HG02852 (cell line): ENCODE measurements at regions not wholly inside any gene's neighbourhood (a gene's known extent, or its start where the extent isn't known, plus 50 kb on each side); places are given as distances from the start of the nearest gene placed in this dataset.

Experiments
- ATAC-seq: cut with Tn5 transposase; IDR thresholded peaks from one replicate; pipeline ENCODE4 v1.9.1; 2021; ENCODE audit warnings: mild to moderate bottlenecking, moderate library complexity; ENCODE audit not compliant: unreplicated experiment

- ATAC-seq: no peak
These were observed 2148.5 kb upstream of the PIK3C3 start for GRCh38 chr18:39806525-39806924.

- ATAC-seq: no peak
These were observed 2149.8 kb upstream of the PIK3C3 start for GRCh38 chr18:39805218-39805617.

- ATAC-seq: no peak
These were observed 2152.3 kb upstream of the PIK3C3 start for GRCh38 chr18:39802648-39803229.

- ATAC-seq: no peak
These were observed 2153.2 kb upstream of the PIK3C3 start for GRCh38 chr18:39801848-39802247.

GRCh38 chr18:39801010-39801409 lies 2154.0 kb upstream of the PIK3C3 start:
- ATAC-seq: no peak

GRCh38 chr18:39799006-39799405 lies 2156.0 kb upstream of the PIK3C3 start:
- ATAC-seq: no peak

GRCh38 chr18:39796393-39796792 lies 2158.6 kb upstream of the PIK3C3 start:
- ATAC-seq: no peak

- no peak for ATAC-seq
These were observed 2159.7 kb upstream of the PIK3C3 start for GRCh38 chr18:39795350-39795749.

- no peak for ATAC-seq
These were observed 2161.4 kb upstream of the PIK3C3 start for GRCh38 chr18:39793609-39794008.

GRCh38 chr18:39788383-39788782 lies 2166.7 kb upstream of the PIK3C3 start:
- ATAC-seq: no peak

GRCh38 chr18:39786477-39786876 lies 2168.6 kb upstream of the PIK3C3 start:
- ATAC-seq: no peak

GRCh38 chr18:39784541-39784940 lies 2170.5 kb upstream of the PIK3C3 start:
- no peak for ATAC-seq

- ATAC-seq: no peak
These were observed 2173.5 kb upstream of the PIK3C3 start for GRCh38 chr18:39781565-39781964.

- no peak for ATAC-seq
These were observed 2174.3 kb upstream of the PIK3C3 start for GRCh38 chr18:39780774-39781173.

GRCh38 chr18:39779926-39780325 lies 2175.1 kb upstream of the PIK3C3 start:
- no peak for ATAC-seq

- no peak for ATAC-seq
These were observed 2178.3 kb upstream of the PIK3C3 start for GRCh38 chr18:39776766-39777165.

GRCh38 chr18:39774957-39775598 lies 2180.0 kb upstream of the PIK3C3 start:
- no peak for ATAC-seq

- no peak for ATAC-seq
These were observed 2181.4 kb upstream of the PIK3C3 start for GRCh38 chr18:39773646-39774045.

GRCh38 chr18:39772155-39772919 lies 2182.7 kb upstream of the PIK3C3 start:
- ATAC-seq: no peak

- ATAC-seq: no peak
These were observed 2184.6 kb upstream of the PIK3C3 start for GRCh38 chr18:39770399-39770798.

GRCh38 chr18:39764873-39765272 lies 2190.2 kb upstream of the PIK3C3 start:
- ATAC-seq: no peak

- ATAC-seq: no peak
These were observed 2193.8 kb upstream of the PIK3C3 start for GRCh38 chr18:39761273-39761672.
